HepG2 (cell line): ENCODE measurements at regions not wholly inside any gene's neighbourhood (a gene's known extent, or its start where the extent isn't known, plus 50 kb on each side); places are given as distances from the start of the nearest gene placed in this dataset.

Experiments
- ATAC-seq: fragments of 200-7000 bp; cut with Tn5 transposase; 3 replicates; pipeline ENCODE4 v1.9.1; 2020; ENCODE audit warnings: mild to moderate bottlenecking, moderate library complexity
- BruUV-seq: library from RNA; stranded (reverse); fragments of 400-500 nt; replicated peaks from 2 replicates; lab custom pipeline; 2021; lab: Mats Ljungman, UMichigan
- CTCF ChIA-PET: fragments of 300-600 bp; formaldehyde crosslinking; extraction: SDS; loops from one replicate; lab custom pipeline; 2021; ENCODE audit warnings: low total read pairs, inconsistent platforms, low intra/inter-chr PET ratio; lab: Yijun Ruan, JAX
- POLR2A ChIA-PET: fragments of 350-600 bp; sonication (Branson Sonifier 250); formaldehyde crosslinking; loops from one replicate; lab custom pipeline; 2020; ENCODE audit warnings: antibody characterized with exemption, inconsistent platforms; lab: Yijun Ruan, JAX
- DNase-seq: peaks from one replicate; pipeline ENCODE4 v3.0.0-alpha.2; 2015; ENCODE audit warnings: low spot score
- FAIRE-seq: peaks from 3 replicates; lab custom pipeline; 2011; peaks lifted over from hg19 to GRCh38; lab: Jason Lieb, UNC
- H2AFZ ChIP-seq: one replicate; pipeline ENCODE4 v1.6.1; 2011; ENCODE audit warnings: low read length, inconsistent platforms
- H3K27ac ChIP-seq: fragments of 300-600 bp; 3 replicates; pipeline ENCODE4 v1.8.0; 2011; ENCODE audit warnings: mixed run types, mild to moderate bottlenecking, mixed read lengths, low read length, inconsistent platforms; ENCODE audit not compliant: insufficient read depth; ENCODE audit errors: extremely low read length
- H3K27me3 ChIP-seq, 2 experiments: fragments of 200-600 bp in 1 of 2; 2 replicates in 1 of 2; 3 replicates in 1 of 2; pipeline versions ENCODE4 v1.6.0 to v1.8.0; 2011; ENCODE audit warnings: low read length in 2 of 2, mild to moderate bottlenecking in 2 of 2, moderate library complexity in 2 of 2, inconsistent platforms in 1 of 2; ENCODE audit not compliant: insufficient read depth in 2 of 2, control insufficient read depth in 1 of 2
- H3K36me3 ChIP-seq, 2 experiments: fragments of 200-600 bp in 1 of 2; replicated peaks in 1 of 2; 2 replicates in 1 of 2; 3 replicates in 1 of 2; pipeline versions ENCODE4 v1.5.1 to v1.8.0; 2011; ENCODE audit warnings: low read length in 2 of 2, inconsistent platforms in 1 of 2; ENCODE audit not compliant: insufficient read depth in 2 of 2, control insufficient read depth in 1 of 2
- H3K4me1 ChIP-seq: 2 replicates; pipeline ENCODE4 v1.5.1; 2012; ENCODE audit warnings: low read length, inconsistent platforms; ENCODE audit not compliant: insufficient read depth
- H3K4me2 ChIP-seq: 2 replicates; pipeline ENCODE4 v1.6.0; 2011; ENCODE audit warnings: low read depth, low read length, inconsistent platforms
- H3K4me3 ChIP-seq, 3 experiments: fragments of 200-600 bp in 1 of 3; sonication (generic), shearing (Covaris generic) in 1 of 3; replicated peaks in 1 of 3; 2 replicates each; pipeline ENCODE4 v1.5.1; 2011 to 2016; ENCODE audit warnings: low read length in 3 of 3, inconsistent platforms in 2 of 3, low read depth in 2 of 3, mild to moderate bottlenecking in 2 of 3, control low read depth in 1 of 3, mixed read lengths in 1 of 3; ENCODE audit not compliant: insufficient read depth in 1 of 3
- H3K79me2 ChIP-seq: one replicate; pipeline ENCODE4 v1.6.1; 2011; ENCODE audit warnings: low read length, inconsistent platforms; ENCODE audit not compliant: insufficient read depth
- H3K9ac ChIP-seq: 2 replicates; pipeline ENCODE4 v1.6.0; 2011; ENCODE audit warnings: mild to moderate bottlenecking, low read depth, low read length, inconsistent platforms; ENCODE audit not compliant: insufficient read depth
- H3K9me3 ChIP-seq: 2 replicates; pipeline ENCODE4 v1.5.1; 2012; ENCODE audit warnings: mild to moderate bottlenecking, low read length
- H4K20me1 ChIP-seq: 2 replicates; pipeline ENCODE4 v1.6.0; 2011; ENCODE audit warnings: inconsistent platforms, mild to moderate bottlenecking, low read length, moderate library complexity; ENCODE audit not compliant: insufficient read depth
- AKAP8 ChIP-seq: sonication (generic); formaldehyde crosslinking; IDR thresholded peaks from 2 replicates; pipeline ENCODE4 v1.5.1; 2020; ENCODE audit warnings: mild to moderate bottlenecking, missing genetic modification reagents
- ATF7 ChIP-seq, 2 experiments: fragments of 450-650 bp in 1 of 2; sonication (generic) in 1 of 2; formaldehyde crosslinking in 1 of 2; IDR thresholded peaks; 2 replicates each; pipeline versions ENCODE4 v1.4.0 to v1.6.1; 2016 to 2020; ENCODE audit warnings: antibody characterized with exemption in 1 of 2, mild to moderate bottlenecking in 1 of 2, missing genetic modification reagents in 1 of 2
- FOXP1 ChIP-seq, 2 experiments: fragments of 450-650 bp in 1 of 2; IDR thresholded peaks; 2 replicates each; pipeline ENCODE4 v1.6.1; 2017 to 2018; ENCODE audit warnings: antibody characterized with exemption in 1 of 2
- HMG20A ChIP-seq: IDR thresholded peaks from 2 replicates; pipeline ENCODE4 v1.6.1; 2016; ENCODE audit warnings: borderline replicate concordance
- MLLT10 ChIP-seq: sonication (generic); formaldehyde crosslinking; IDR thresholded peaks from 2 replicates; pipeline ENCODE4 v1.4.0; 2020; ENCODE audit warnings: missing genetic modification reagents
- NPAS2 ChIP-seq: sonication (generic); formaldehyde crosslinking; IDR thresholded peaks from 2 replicates; pipeline ENCODE4 v1.8.0; 2022; ENCODE audit warnings: mild to moderate bottlenecking, missing genetic modification reagents, borderline replicate concordance
- PITX1 ChIP-seq: sonication (generic); formaldehyde crosslinking; IDR thresholded peaks from 2 replicates; pipeline ENCODE4 v1.5.1; 2020; ENCODE audit warnings: mild to moderate bottlenecking, missing genetic modification reagents
- POLR2AphosphoS2 ChIP-seq: IDR thresholded peaks from 2 replicates; pipeline ENCODE4 v1.6.1; 2011; ENCODE audit warnings: low read depth, low read length, improper control_type of control experiment
- RAD51 ChIP-seq: fragments of 450-650 bp; IDR thresholded peaks from 2 replicates; pipeline ENCODE4 v1.6.1; 2016; ENCODE audit warnings: borderline replicate concordance
- SRSF1 ChIP-seq: fragments of 200-400 bp; formaldehyde crosslinking; optimal IDR thresholded peaks from 2 replicates; pipeline ENCODE3; 2017; ENCODE audit warnings: mild to moderate bottlenecking, low read depth, low read length, moderate library complexity
- ZNF335 ChIP-seq: sonication (generic); formaldehyde crosslinking; IDR thresholded peaks from 2 replicates; pipeline ENCODE4 v1.4.0; 2020; ENCODE audit warnings: missing genetic modification reagents
- ZNF556 ChIP-seq: sonication (generic); formaldehyde crosslinking; IDR thresholded peaks from 2 replicates; pipeline ENCODE4 v1.4.0; 2020; ENCODE audit warnings: mild to moderate bottlenecking, missing genetic modification reagents, borderline replicate concordance
- ZNF567 ChIP-seq: sonication (generic); formaldehyde crosslinking; IDR thresholded peaks from 2 replicates; pipeline ENCODE4 v1.8.1; 2023; ENCODE audit warnings: mild to moderate bottlenecking, missing genetic modification reagents, borderline replicate concordance
- ZNF720 ChIP-seq: sonication (generic); formaldehyde crosslinking; IDR thresholded peaks from 2 replicates; pipeline ENCODE4 v1.4.0; 2020; ENCODE audit warnings: missing genetic modification reagents
- ZNF841 ChIP-seq: sonication (generic); formaldehyde crosslinking; IDR thresholded peaks from 2 replicates; pipeline ENCODE4 v1.8.1; 2023; ENCODE audit warnings: missing genetic modification reagents, borderline replicate concordance
- WGBS: methylation state at CpG from one replicate; pipeline ENCODE4 v1.1.6; 2017; ENCODE audit warnings: low lambda C conversion rate; 5-methylcytosine and 5-hydroxymethylcytosine counted together
- in situ Hi-C: cut with HindIII; loops from 2 replicates; pipeline ENCODE4 v1.10.0; 2017; ENCODE audit warnings: low pct_unique_long_range_greater_than_20kb; ENCODE audit not compliant: extremely low pct_ligation_motif_present
- intact Hi-C: fragments of 100-400 bp; cut with micrococcal nuclease; formaldehyde crosslinking; loops from one replicate; pipeline ENCODE4 v1.10.0; 2022; ENCODE audit not compliant: unreplicated experiment
- TF ChIP-seq, protein P1 (sequence below): sonication (generic); formaldehyde crosslinking; IDR thresholded peaks from 2 replicates; pipeline ENCODE4 v1.8.0; 2022; ENCODE audit warnings: missing genetic modification reagents, mild to moderate bottlenecking, moderate library complexity, borderline replicate concordance
- TF ChIP-seq, protein P2 (sequence below): sonication (generic); formaldehyde crosslinking; IDR thresholded peaks from 2 replicates; pipeline ENCODE4 v1.5.0; 2020; ENCODE audit warnings: missing genetic modification reagents

DNA sequence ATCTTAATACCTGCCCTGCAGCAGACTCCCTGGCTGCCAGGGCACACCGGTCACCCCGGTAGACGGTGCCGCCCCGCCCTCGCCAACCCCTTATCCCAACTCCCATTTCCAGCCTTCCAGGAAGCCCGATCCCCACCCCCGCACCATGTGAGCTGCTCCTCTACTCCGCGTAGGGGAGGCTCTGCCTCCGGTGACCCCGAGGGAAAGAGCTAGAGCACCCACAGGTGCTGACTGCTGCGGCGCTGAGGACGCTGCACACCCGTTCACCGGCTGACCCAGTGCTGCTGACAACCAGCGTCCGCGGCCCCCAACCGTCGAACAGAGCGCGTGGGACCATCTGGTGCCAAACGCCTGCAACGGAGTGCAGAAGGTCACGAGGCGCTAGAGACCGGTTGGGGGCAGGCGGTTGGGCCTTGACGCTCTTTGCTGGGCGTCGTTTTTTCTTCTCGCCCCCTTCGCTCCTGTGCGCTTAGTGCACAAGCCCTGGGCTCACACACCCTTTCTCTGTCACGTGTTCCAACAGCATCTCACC is 59.6 kb upstream of the ZNF599 start:
- DNase-seq (no peak), ATAC-seq (no peak), FAIRE-seq (no peak)
- Histone ChIP-seq H3K9me3 (no peaks in the 10 kb centered on the region), H3K79me2 (no peaks in the 10 kb centered on the region), H3K4me1 (no peaks in the 10 kb centered on the region), H3K27ac (no peak overlapping the region), H3K4me2 (no peak overlapping the region), H3K36me3 (no peaks in the 10 kb centered on the region), H3K9ac (no peak overlapping the region), H3K27me3 (peaks cover 0 to 12% of the 10 kb centered on the region in 2 experiments; a peak in 2 of 5 replicates), H2AFZ (no peak overlapping the region), H3K4me3 (no peak overlapping the region), H4K20me1 (no peaks in the 10 kb centered on the region)
- TF ChIP-seq MLLT10 (CRISPR knock-in tag) (no peak), ZNF720 (CRISPR knock-in tag) (no peak), ZNF335 (no peak), ATF7 (IDR thresholded peaks at IDR 0.05) (no peak), ATF7 (CRISPR knock-in tag; IDR thresholded peaks at IDR 0.05) (no peak), HMG20A (CRISPR knock-in tag) (no peak), RAD51 (peak; percentile 31; the same call in 1 of the 2 replicates)
- CTCF ChIA-PET, result no interaction called here
- 78% methylated on average over 11 of the region's 37 CpGs for WGBS
- in situ Hi-C loops (no loop called here), intact Hi-C loops (no loop called here)
- BruUV-seq, result no TSS peak
- POLR2A ChIA-PET, result no interaction called here

DNA sequence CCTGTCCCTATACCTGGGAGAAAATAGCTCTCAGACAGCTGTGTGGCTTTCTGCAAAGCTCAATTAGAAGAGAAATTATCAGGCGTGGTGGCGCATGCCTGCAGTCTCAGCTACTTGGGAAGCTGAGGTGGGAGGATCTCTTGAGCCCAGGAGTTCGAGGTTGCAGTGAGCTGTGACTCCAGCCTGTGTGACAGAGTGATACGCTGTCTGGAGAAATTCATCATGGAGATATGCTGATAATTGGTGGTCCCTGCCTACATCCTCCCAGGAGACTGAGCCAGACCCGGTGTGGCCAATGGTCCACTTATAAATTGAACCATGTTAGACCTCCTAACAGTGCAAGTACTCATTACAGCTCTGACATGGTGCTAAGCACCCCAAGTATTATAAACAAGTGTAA is 58.7 kb upstream of the ZNF599 start:
- ATAC-seq (no peak), FAIRE-seq (no peak), DNase-seq (no peak)
- WGBS, result 28% methylated on average over 5 of the region's 5 CpGs
- H3K9ac ChIP-seq, result no peak overlapping the region
- H3K36me3 ChIP-seq, result no peaks in the 10 kb centered on the region
- peaks cover 0 to 12% of the 10 kb centered on the region in 2 experiments; a peak in 2 of 5 replicates for H3K27me3 ChIP-seq
- BruUV-seq, result no TSS peak
- no peaks in the 10 kb centered on the region for H4K20me1 ChIP-seq
- ChIA-PET POLR2A (no interaction called here), CTCF (no interaction called here)
- H3K79me2 ChIP-seq, result no peaks in the 10 kb centered on the region
- in situ Hi-C loops, result no loop called here
- no peaks in the 10 kb centered on the region for H3K4me1 ChIP-seq
- no peak for TF ChIP-seq ZNF567 (CRISPR knock-in tag)
- no peak for TF ChIP-seq ZNF556 (CRISPR knock-in tag)
- no peak for TF ChIP-seq POLR2AphosphoS2
- TF ChIP-seq, protein P1, sequence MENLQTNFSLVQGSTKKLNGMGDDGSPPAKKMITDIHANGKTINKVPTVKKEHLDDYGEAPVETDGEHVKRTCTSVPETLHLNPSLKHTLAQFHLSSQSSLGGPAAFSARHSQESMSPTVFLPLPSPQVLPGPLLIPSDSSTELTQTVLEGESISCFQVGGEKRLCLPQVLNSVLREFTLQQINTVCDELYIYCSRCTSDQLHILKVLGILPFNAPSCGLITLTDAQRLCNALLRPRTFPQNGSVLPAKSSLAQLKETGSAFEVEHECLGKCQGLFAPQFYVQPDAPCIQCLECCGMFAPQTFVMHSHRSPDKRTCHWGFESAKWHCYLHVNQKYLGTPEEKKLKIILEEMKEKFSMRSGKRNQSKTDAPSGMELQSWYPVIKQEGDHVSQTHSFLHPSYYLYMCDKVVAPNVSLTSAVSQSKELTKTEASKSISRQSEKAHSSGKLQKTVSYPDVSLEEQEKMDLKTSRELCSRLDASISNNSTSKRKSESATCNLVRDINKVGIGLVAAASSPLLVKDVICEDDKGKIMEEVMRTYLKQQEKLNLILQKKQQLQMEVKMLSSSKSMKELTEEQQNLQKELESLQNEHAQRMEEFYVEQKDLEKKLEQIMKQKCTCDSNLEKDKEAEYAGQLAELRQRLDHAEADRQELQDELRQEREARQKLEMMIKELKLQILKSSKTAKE (CRISPR knock-in tag), result no peak
- TF ChIP-seq ZNF841 (CRISPR knock-in tag), result no peak
- no peak for TF ChIP-seq AKAP8 (CRISPR knock-in tag)
- TF ChIP-seq, protein P2, sequence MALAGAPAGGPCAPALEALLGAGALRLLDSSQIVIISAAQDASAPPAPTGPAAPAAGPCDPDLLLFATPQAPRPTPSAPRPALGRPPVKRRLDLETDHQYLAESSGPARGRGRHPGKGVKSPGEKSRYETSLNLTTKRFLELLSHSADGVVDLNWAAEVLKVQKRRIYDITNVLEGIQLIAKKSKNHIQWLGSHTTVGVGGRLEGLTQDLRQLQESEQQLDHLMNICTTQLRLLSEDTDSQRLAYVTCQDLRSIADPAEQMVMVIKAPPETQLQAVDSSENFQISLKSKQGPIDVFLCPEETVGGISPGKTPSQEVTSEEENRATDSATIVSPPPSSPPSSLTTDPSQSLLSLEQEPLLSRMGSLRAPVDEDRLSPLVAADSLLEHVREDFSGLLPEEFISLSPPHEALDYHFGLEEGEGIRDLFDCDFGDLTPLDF (CRISPR knock-in tag), result no peak
- TF ChIP-seq PITX1 (CRISPR knock-in tag), result no peak
- TF ChIP-seq FOXP1 (IDR thresholded peaks at IDR 0.05), result no peak
- TF ChIP-seq FOXP1 (CRISPR knock-in tag; IDR thresholded peaks at IDR 0.05), result no peak
- no peak for TF ChIP-seq SRSF1
- no peak for TF ChIP-seq NPAS2 (CRISPR knock-in tag)
- no peak overlapping the region for H3K4me3 ChIP-seq
- no peak overlapping the region for H3K4me2 ChIP-seq
- H3K9me3 ChIP-seq, result no peaks in the 10 kb centered on the region
- H2AFZ ChIP-seq, result no peak overlapping the region
- H3K27ac ChIP-seq, result no peak overlapping the region
- intact Hi-C loops, result no loop called here
